Activated CD8-positive, alpha-beta memory T cell treated with anti-CD3 and anti-CD28 coated beads for 24 hours (primary cell): ENCODE measurements at regions not wholly inside any gene's neighbourhood (a gene's known extent, or its start where the extent isn't known, plus 50 kb on each side); places are given as distances from the start of the nearest gene placed in this dataset.

Source experiments
- DNase-seq: peaks from one replicate; pipeline ENCODE4 v3.0.0-alpha.2; 2020

GRCh38 chr15:31456354-31457060 lies 129.9 kb downstream of the KLF13 start:
- DNase-seq, result peak; percentile 35

GRCh38 chr15:31457161-31457560 lies 130.5 kb downstream of the KLF13 start:
- DNase-seq, result peak; percentile 47

GRCh38 chr15:31457631-31458526 lies 131.2 kb downstream of the KLF13 start:
- peak; percentile 47 for DNase-seq

GRCh38 chr15:31458596-31459399 lies 132.2 kb downstream of the KLF13 start:
- DNase-seq, result peak; percentile 66

- DNase-seq, result no peak
These were observed 132.7 kb downstream of the KLF13 start for GRCh38 chr15:31459400-31459748.

- DNase-seq, result peak; percentile 42
These were observed 134.7 kb downstream of the KLF13 start for GRCh38 chr15:31461375-31461774.

GRCh38 chr15:31461911-31462480 lies 135.4 kb downstream of the KLF13 start:
- peak; percentile 33 for DNase-seq

GRCh38 chr15:31463521-31464102 lies 137.0 kb downstream of the KLF13 start:
- peak; percentile 26 for DNase-seq

- DNase-seq, result peak; percentile 45
These were observed 137.8 kb downstream of the KLF13 start for GRCh38 chr15:31464216-31465082.

GRCh38 chr15:31465083-31465955 lies 138.7 kb downstream of the KLF13 start:
- peak; percentile 53 for DNase-seq

- peak; percentile 33 for DNase-seq
These were observed 140.7 kb downstream of the KLF13 start for GRCh38 chr15:31467361-31467760.

- DNase-seq, result no peak
These were observed 142.5 kb downstream of the KLF13 start for GRCh38 chr15:31468911-31469785.

GRCh38 chr15:31469786-31470525 lies 143.3 kb downstream of the KLF13 start:
- DNase-seq, result peak; percentile 45

GRCh38 chr15:31470756-31471155 lies 144.1 kb downstream of the KLF13 start:
- peak; percentile 51 for DNase-seq

GRCh38 chr15:31471731-31472430 lies 145.2 kb downstream of the KLF13 start:
- DNase-seq, result peak; percentile 53

- DNase-seq, result peak; percentile 79
These were observed 146.2 kb downstream of the KLF13 start for GRCh38 chr15:31472636-31473384.

GRCh38 chr15:31473385-31474058 lies 146.9 kb downstream of the KLF13 start:
- DNase-seq, result peak; percentile 60
